Esophagus squamous epithelium (tissue), 4 donors: ENCODE measurements at regions not wholly inside any gene's neighbourhood (a gene's known extent, or its start where the extent isn't known, plus 50 kb on each side); places are given as distances from the start of the nearest gene placed in this dataset.

Experiments
- POLR2A ChIP-seq, 4 donors: fragments of 450-650 bp; IDR thresholded peaks; one replicate each; pipeline ENCODE4 v1.6.1; 2017; ENCODE audit warnings: antibody characterized with exemption in 4 of 4, mild to moderate bottlenecking in 4 of 4, moderate library complexity in 3 of 4
- TF ChIP-seq, protein P1 (sequence below), 6 experiments: fragments of 450-650 bp in 4 of 6; fragments of 200-600 bp in 2 of 6; sonication (generic) in 2 of 6; IDR thresholded peaks; one replicate each; pipeline ENCODE4 v1.5.1; 2016 to 2019; ENCODE audit warnings: antibody characterized with exemption in 6 of 6, mild to moderate bottlenecking in 4 of 6, moderate library complexity in 4 of 6

GRCh38 chr2:216786676-216787075, 73.2 kb downstream of the TNP1 start:
- TF ChIP-seq, protein P1, sequence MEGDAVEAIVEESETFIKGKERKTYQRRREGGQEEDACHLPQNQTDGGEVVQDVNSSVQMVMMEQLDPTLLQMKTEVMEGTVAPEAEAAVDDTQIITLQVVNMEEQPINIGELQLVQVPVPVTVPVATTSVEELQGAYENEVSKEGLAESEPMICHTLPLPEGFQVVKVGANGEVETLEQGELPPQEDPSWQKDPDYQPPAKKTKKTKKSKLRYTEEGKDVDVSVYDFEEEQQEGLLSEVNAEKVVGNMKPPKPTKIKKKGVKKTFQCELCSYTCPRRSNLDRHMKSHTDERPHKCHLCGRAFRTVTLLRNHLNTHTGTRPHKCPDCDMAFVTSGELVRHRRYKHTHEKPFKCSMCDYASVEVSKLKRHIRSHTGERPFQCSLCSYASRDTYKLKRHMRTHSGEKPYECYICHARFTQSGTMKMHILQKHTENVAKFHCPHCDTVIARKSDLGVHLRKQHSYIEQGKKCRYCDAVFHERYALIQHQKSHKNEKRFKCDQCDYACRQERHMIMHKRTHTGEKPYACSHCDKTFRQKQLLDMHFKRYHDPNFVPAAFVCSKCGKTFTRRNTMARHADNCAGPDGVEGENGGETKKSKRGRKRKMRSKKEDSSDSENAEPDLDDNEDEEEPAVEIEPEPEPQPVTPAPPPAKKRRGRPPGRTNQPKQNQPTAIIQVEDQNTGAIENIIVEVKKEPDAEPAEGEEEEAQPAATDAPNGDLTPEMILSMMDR (IDR thresholded peaks at IDR 0.05): no peak
- TF ChIP-seq POLR2A (IDR thresholded peaks at IDR 0.05): no peak
